ENCODE measurements at regions not wholly inside any gene's neighbourhood (a gene's known extent, or its start where the extent isn't known, plus 50 kb on each side); places are given as distances from the start of the nearest gene placed in this dataset.

DNA sequence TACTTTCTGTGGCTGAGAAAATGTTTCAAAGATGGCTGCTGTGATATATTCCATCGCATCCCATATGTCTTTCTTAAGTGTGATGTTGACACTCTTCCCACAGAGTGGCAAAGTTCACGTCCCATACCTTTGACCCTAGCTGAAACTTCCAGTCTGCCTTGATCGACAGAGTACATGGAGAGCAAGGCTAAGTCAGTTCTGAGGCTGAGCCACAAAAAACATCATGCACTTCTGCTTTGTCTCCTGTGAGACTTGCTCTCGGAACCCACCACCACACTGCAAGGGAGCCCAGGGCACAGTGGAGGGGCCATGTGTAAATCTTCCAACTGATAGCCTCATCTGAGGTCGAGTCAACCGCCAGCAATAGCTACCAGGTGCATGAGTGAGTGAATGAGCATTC is 431.9 kb upstream of the RUNX1 start:
- TF ChIP-seq GATA2 (IDR thresholded peaks at IDR 0.05; ENCODE audit: low read depth, low read length) (no peak), GATA3 (IDR thresholded peaks at IDR 0.05; ENCODE audit: low read depth, low read length) (no peak)

All from SH-SY5Y (cell line).